HG03342 (cell line): ENCODE measurements at regions not wholly inside any gene's neighbourhood (a gene's known extent, or its start where the extent isn't known, plus 50 kb on each side); places are given as distances from the start of the nearest gene placed in this dataset.

Experiments used
- ATAC-seq: cut with Tn5 transposase; IDR thresholded peaks from one replicate; pipeline ENCODE4 v1.9.1; 2021; ENCODE audit warnings: mild to moderate bottlenecking, moderate library complexity; ENCODE audit not compliant: unreplicated experiment

GRCh38 chr2:207256476-207257207 lies 90.9 kb upstream of the KLF7 start:
- ATAC-seq: no peak

GRCh38 chr2:207257251-207258250 lies 91.8 kb upstream of the KLF7 start:
- no peak for ATAC-seq

- no peak for ATAC-seq
Measured at GRCh38 chr2:207258263-207258991, 92.7 kb upstream of the KLF7 start.

GRCh38 chr2:207260021-207260420 lies 94.3 kb upstream of the KLF7 start:
- no peak for ATAC-seq

- ATAC-seq: no peak
Measured at GRCh38 chr2:207260947-207261346, 95.2 kb upstream of the KLF7 start.

GRCh38 chr2:207264310-207264709 lies 98.6 kb upstream of the KLF7 start:
- ATAC-seq: no peak

GRCh38 chr2:207265332-207265731 lies 99.6 kb upstream of the KLF7 start:
- no peak for ATAC-seq

- ATAC-seq: no peak
Measured at GRCh38 chr2:207265869-207266268, 100.1 kb upstream of the KLF7 start.

- no peak for ATAC-seq
Measured at GRCh38 chr2:207266648-207267047, 100.9 kb upstream of the KLF7 start.

GRCh38 chr2:207269038-207269437 lies 103.3 kb upstream of the KLF7 start:
- no peak for ATAC-seq

- no peak for ATAC-seq
Measured at GRCh38 chr2:207274530-207275189, 108.9 kb upstream of the KLF7 start.

- no peak for ATAC-seq
Measured at GRCh38 chr2:207275779-207276178, 110.0 kb upstream of the KLF7 start.

GRCh38 chr2:207276248-207276647 lies 110.5 kb upstream of the KLF7 start:
- ATAC-seq: no peak

GRCh38 chr2:207276858-207277257 lies 111.1 kb upstream of the KLF7 start:
- ATAC-seq: no peak

GRCh38 chr2:207279520-207279919 lies 113.8 kb upstream of the KLF7 start:
- ATAC-seq: no peak

GRCh38 chr2:207281436-207281835 lies 115.7 kb upstream of the KLF7 start:
- ATAC-seq: no peak

- peak; percentile 30 for ATAC-seq
Measured at GRCh38 chr2:207282916-207283315, 117.2 kb upstream of the KLF7 start.

- ATAC-seq: peak; percentile 50
Measured at GRCh38 chr2:207283356-207283755, 117.6 kb upstream of the KLF7 start.

- no peak for ATAC-seq
Measured at GRCh38 chr2:207284556-207285472, 119.1 kb upstream of the KLF7 start.

- ATAC-seq: no peak
Measured at GRCh38 chr2:207285473-207285815, 119.7 kb upstream of the KLF7 start.
